ENCODE measurements at regions not wholly inside any gene's neighbourhood (a gene's known extent, or its start where the extent isn't known, plus 50 kb on each side); places are given as distances from the start of the nearest gene placed in this dataset.
"Not testable (repeated sequence)": the region's sequence is repeated elsewhere in the genome, so short reads cannot be mapped to it uniquely, and the experiment has no call there.

DNA sequence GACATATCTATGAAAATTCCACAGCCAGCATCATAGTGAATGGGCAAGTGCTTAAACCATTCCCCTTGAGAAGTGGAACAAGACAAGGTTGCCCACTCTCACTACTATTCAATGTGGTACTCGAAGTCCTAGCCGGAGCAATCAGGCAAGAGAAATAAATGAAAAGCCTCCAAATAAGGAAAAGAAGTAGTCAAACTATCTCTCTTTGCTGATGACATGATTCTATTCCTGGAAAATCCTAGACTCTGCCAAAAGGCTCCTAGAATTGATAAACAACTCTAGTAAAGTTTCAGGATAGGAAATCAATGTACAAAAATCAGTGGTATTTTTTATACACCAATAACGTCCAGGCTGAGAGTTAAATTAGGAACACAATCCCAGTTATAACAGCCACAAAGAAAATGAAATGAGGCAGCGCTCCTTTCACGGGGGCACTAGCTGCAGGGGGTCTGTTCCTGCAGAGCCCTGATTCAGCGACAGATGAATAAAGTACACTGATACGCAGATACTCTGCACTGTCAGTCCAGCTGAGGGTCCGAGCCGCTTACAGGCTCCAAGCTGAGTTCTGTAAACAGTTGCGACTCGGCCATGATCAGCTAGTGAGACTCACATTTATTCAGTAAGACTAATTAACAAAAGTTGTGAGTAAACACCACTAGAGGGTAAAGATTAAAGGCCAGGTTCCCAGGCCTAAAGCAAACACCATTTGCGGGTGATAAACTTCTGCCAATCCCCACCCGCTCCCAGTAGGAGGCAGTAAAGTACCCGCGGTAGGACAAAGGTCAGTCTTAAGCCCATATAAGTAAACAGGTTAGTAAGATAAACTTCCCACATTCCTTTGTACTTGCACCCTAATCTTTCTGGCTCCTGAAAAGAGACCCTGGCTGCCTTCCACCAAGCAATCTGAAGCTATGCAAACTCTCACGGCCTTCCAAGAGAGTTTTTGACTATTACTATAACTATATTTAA is 290.6 kb upstream of the GRID2 start:
- no peak overlapping the region for H3K4me3 ChIP-seq (ENCODE audit: control insufficient read depth in 1 of 2, extremely low read depth in 1 of 2, low read length in 1 of 2)
- Mint-ChIP-seq H3K27ac (no peak overlapping the region), H3K4me1 (no peaks in the 10 kb centered on the region), H3K9me3 (peaks cover 6 to 12% (median 7%) of the 10 kb centered on the region in 3 donors), H3K4me3 (no peak overlapping the region), H3K27me3 (no peaks in the 10 kb centered on the region), H3K36me3 (no peaks in the 10 kb centered on the region)
- 67% methylated on average over 4 of the region's 16 CpGs for whole genome bisulfite sequencing (ENCODE audit: insufficient coverage)
- ChIA-PET CTCF (no interaction called here), POLR2A (no interaction called here)
- H3K36me3 ChIP-seq (ENCODE audit: control insufficient read depth in 2 of 2, extremely low read depth in 1 of 2, insufficient read depth in 1 of 2, low read length in 1 of 2), result no peaks in the 10 kb centered on the region
- no peaks in the 10 kb centered on the region for H3K27me3 ChIP-seq (replicated peaks in 1 of 2; ENCODE audit: control insufficient read depth in 2 of 2, extremely low read depth in 1 of 2, insufficient read depth in 2 of 2, low read length in 1 of 2)
- H3K4me1 ChIP-seq (ENCODE audit: control insufficient read depth in 1 of 2, extremely low read depth in 1 of 2, insufficient read depth in 2 of 2, low read length in 2 of 2), result no peaks in the 10 kb centered on the region
- H3K27ac ChIP-seq (ENCODE audit: low read length), result no peak overlapping the region
- DNase-seq (no peak), ATAC-seq (replicated peaks in 1 of 4) (no peak)
- H3K9me3 ChIP-seq, result no peaks in the 10 kb centered on the region

DNA sequence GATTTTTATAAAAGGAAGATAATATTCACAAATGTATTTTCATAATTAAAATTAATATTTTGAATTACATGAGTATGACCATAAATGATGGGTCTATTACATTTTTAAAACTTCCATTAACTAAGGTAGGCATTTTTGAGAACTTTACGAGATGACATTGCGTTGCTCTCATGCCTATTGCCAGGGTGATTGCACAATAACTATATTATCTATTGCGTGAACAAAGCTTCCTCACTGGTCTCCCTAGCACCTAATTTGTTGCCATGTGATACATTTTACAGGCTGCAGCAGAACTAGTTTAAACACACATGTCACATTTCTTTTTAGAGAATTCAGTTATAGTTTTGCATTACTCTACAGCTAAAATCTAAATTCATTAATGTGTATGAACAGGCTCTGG is 289.7 kb upstream of the GRID2 start:
- WGBS (ENCODE audit: insufficient coverage), result 89% methylated on average over 3 of the region's 3 CpGs
- Mint-ChIP-seq H3K36me3 (no peaks in the 10 kb centered on the region), H3K27me3 (no peaks in the 10 kb centered on the region), H3K9me3 (peaks cover 6 to 12% (median 7%) of the 10 kb centered on the region in 3 donors), H3K4me3 (no peak overlapping the region), H3K4me1 (no peaks in the 10 kb centered on the region), H3K27ac (no peak overlapping the region)
- no peak overlapping the region for H3K27ac ChIP-seq (ENCODE audit: low read length)
- H3K27me3 ChIP-seq (replicated peaks in 1 of 2; ENCODE audit: control insufficient read depth in 2 of 2, extremely low read depth in 1 of 2, insufficient read depth in 2 of 2, low read length in 1 of 2), result no peaks in the 10 kb centered on the region
- no peaks in the 10 kb centered on the region for H3K36me3 ChIP-seq (ENCODE audit: control insufficient read depth in 2 of 2, extremely low read depth in 1 of 2, insufficient read depth in 1 of 2, low read length in 1 of 2)
- DNase-seq (no peak), ATAC-seq (replicated peaks in 1 of 4) (no peak)
- no peaks in the 10 kb centered on the region for H3K4me1 ChIP-seq (ENCODE audit: control insufficient read depth in 1 of 2, extremely low read depth in 1 of 2, insufficient read depth in 2 of 2, low read length in 2 of 2)
- no peak overlapping the region for H3K4me3 ChIP-seq (ENCODE audit: control insufficient read depth in 1 of 2, extremely low read depth in 1 of 2, low read length in 1 of 2)
- ChIA-PET POLR2A (no interaction called here), CTCF (interaction anchor here in 1 of 2 donors (0.6 kb wide), 1 partner anchor 14 kb away, joined by 4 read pairs; no protein-coding TSS in a partner anchor)
- no peaks in the 10 kb centered on the region for H3K9me3 ChIP-seq

DNA sequence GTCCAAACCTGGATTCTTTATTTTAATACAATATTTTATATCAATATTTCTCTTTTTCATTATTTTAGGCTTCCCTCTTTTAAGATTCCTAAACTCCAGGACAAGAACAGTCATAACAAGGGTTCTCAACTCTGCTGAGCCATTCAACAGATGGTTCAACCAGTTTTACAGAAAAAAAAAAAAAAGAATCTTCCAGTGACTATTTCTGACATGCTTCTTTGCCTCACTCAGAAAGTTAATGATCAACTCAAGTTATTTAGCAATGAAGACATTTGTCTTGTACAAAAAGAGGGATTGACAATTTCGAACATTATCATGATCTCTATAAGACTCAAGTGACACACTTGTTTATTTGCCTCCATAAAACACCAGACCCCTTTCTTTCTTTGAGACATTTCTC is 282.6 kb upstream of the GRID2 start:
- Mint-ChIP-seq H3K36me3 (no peaks in the 10 kb centered on the region), H3K4me1 (no peaks in the 10 kb centered on the region), H3K27me3 (no peaks in the 10 kb centered on the region), H3K4me3 (no peak overlapping the region), H3K27ac (no peak overlapping the region), H3K9me3 (peaks cover 4 to 14% (median 5%) of the 10 kb centered on the region in 3 donors)
- Histone ChIP-seq H3K4me3 (ENCODE audit: control insufficient read depth in 1 of 2, extremely low read depth in 1 of 2, low read length in 1 of 2) (no peak overlapping the region), H3K9me3 (no peaks in the 10 kb centered on the region), H3K36me3 (ENCODE audit: control insufficient read depth in 2 of 2, extremely low read depth in 1 of 2, insufficient read depth in 1 of 2, low read length in 1 of 2) (no peaks in the 10 kb centered on the region), H3K4me1 (ENCODE audit: control insufficient read depth in 1 of 2, extremely low read depth in 1 of 2, insufficient read depth in 2 of 2, low read length in 2 of 2) (no peaks in the 10 kb centered on the region), H3K27ac (ENCODE audit: low read length) (no peak overlapping the region), H3K27me3 (replicated peaks in 1 of 2; ENCODE audit: control insufficient read depth in 2 of 2, extremely low read depth in 1 of 2, insufficient read depth in 2 of 2, low read length in 1 of 2) (no peaks in the 10 kb centered on the region)
- no CpG with 5 or more reads among the region's 1 CpG for WGBS (ENCODE audit: insufficient coverage)
- ChIA-PET POLR2A (no interaction called here), CTCF (no interaction called here)
- ATAC-seq (replicated peaks in 1 of 4) (no peak), DNase-seq (no peak)

DNA sequence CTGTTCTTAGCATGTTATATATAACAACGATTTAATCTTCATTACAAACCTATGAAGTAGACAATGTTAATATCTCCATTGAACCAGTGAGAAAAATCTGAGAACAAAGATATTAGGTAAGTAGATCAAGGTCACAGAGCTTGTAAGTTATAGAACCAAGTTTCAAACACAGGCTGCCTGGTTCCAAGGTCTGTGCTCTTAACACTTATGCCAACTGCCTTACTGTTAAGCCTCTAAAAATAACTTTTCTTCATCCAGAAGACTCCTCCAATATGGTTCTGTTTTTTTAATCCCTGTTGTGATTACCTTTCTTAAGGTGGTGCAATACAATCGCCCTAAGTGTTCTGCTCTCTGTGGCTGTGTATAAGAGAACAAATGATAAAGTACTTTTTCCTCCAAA is 282.0 kb upstream of the GRID2 start:
- no peaks in the 10 kb centered on the region for H3K36me3 Mint-ChIP-seq
- H3K27ac Mint-ChIP-seq, result no peak overlapping the region
- no peak for DNase-seq
- no peak overlapping the region for H3K4me3 Mint-ChIP-seq
- H3K4me3 ChIP-seq (ENCODE audit: control insufficient read depth in 1 of 2, extremely low read depth in 1 of 2, low read length in 1 of 2), result no peak overlapping the region
- ChIA-PET POLR2A (no interaction called here), CTCF (no interaction called here)
- no peaks in the 10 kb centered on the region for H3K4me1 Mint-ChIP-seq
- no peaks in the 10 kb centered on the region for H3K27me3 ChIP-seq (replicated peaks in 1 of 2; ENCODE audit: control insufficient read depth in 2 of 2, extremely low read depth in 1 of 2, insufficient read depth in 2 of 2, low read length in 1 of 2)
- H3K27ac ChIP-seq (ENCODE audit: low read length), result no peak overlapping the region
- no peaks in the 10 kb centered on the region for H3K4me1 ChIP-seq (ENCODE audit: control insufficient read depth in 1 of 2, extremely low read depth in 1 of 2, insufficient read depth in 2 of 2, low read length in 2 of 2)
- no CpG with 5 or more reads among the region's 2 CpGs for whole genome bisulfite sequencing (ENCODE audit: insufficient coverage)
- no peaks in the 10 kb centered on the region for H3K9me3 ChIP-seq
- H3K9me3 Mint-ChIP-seq, result peaks cover 4 to 16% (median 5%) of the 10 kb centered on the region in 3 donors
- H3K27me3 Mint-ChIP-seq, result no peaks in the 10 kb centered on the region
- ATAC-seq (replicated peaks in 1 of 4), result no peak
- no peaks in the 10 kb centered on the region for H3K36me3 ChIP-seq (ENCODE audit: control insufficient read depth in 2 of 2, extremely low read depth in 1 of 2, insufficient read depth in 1 of 2, low read length in 1 of 2)

DNA sequence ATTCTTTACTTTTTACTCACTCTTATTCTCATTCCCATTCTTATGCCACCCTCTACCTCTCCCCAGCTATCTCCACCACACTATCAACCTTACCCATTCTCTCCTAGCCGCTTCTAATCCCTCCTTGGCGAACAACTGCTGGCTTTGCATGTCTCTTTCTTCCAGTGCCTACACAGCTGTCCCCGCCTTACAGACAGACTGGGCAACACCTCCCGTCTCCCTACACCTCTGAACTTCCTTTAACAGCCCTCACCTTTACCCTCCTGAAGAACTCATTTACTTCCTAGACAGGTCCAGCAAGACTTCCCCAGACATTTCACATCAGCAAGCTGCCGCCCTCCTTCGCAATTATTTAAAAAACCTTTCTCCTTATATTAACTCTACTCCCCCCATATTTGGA is 274.9 kb upstream of the GRID2 start:
- H3K36me3 Mint-ChIP-seq; ATAC-seq (replicated peaks in 1 of 4); H3K9me3 ChIP-seq; H3K4me1 Mint-ChIP-seq; H3K27ac ChIP-seq (ENCODE audit: low read length); H3K27ac Mint-ChIP-seq; H3K4me3 ChIP-seq (ENCODE audit: control insufficient read depth in 1 of 2, extremely low read depth in 1 of 2, low read length in 1 of 2); H3K4me1 ChIP-seq (ENCODE audit: control insufficient read depth in 1 of 2, extremely low read depth in 1 of 2, insufficient read depth in 2 of 2, low read length in 2 of 2); H3K9me3 Mint-ChIP-seq; H3K36me3 ChIP-seq (ENCODE audit: control insufficient read depth in 2 of 2, extremely low read depth in 1 of 2, insufficient read depth in 1 of 2, low read length in 1 of 2); H3K27me3 Mint-ChIP-seq; H3K4me3 Mint-ChIP-seq; DNase-seq; CTCF ChIA-PET; POLR2A ChIA-PET; H3K27me3 ChIP-seq (replicated peaks in 1 of 2; ENCODE audit: control insufficient read depth in 2 of 2, extremely low read depth in 1 of 2, insufficient read depth in 2 of 2, low read length in 1 of 2): not testable (repeated sequence)
- WGBS (ENCODE audit: insufficient coverage), result 85% methylated on average over 5 of the region's 6 CpGs

DNA sequence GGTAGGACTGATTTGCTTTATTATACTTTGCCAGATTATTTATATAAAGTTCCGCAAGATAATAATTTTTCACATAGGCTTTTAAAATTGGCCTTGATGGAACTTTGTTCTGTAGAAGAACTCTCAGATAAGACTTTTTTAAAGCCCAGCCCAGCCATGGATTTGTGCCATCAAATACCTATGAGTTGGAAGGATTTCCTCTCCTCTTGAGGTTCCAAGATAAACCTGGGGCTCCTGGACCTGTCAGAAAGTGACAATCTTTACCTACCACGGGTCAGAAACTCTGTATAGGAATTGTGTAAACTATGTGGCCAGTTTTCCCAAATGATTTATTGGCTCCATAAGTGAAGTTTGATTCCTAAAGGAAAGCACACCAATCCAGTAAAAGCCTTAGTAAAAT is 271.9 kb upstream of the GRID2 start:
- peaks cover 0 to 6% (median 0%) of the 10 kb centered on the region in 3 donors for H3K9me3 Mint-ChIP-seq
- ChIA-PET CTCF (no interaction called here), POLR2A (no interaction called here)
- DNase-seq (no peak), ATAC-seq (replicated peaks in 1 of 4) (no peak)
- H3K27ac Mint-ChIP-seq, result no peak overlapping the region
- Histone ChIP-seq H3K36me3 (ENCODE audit: control insufficient read depth in 2 of 2, extremely low read depth in 1 of 2, insufficient read depth in 1 of 2, low read length in 1 of 2) (no peaks in the 10 kb centered on the region), H3K9me3 (no peaks in the 10 kb centered on the region), H3K4me3 (ENCODE audit: control insufficient read depth in 1 of 2, extremely low read depth in 1 of 2, low read length in 1 of 2) (no peak overlapping the region), H3K4me1 (ENCODE audit: control insufficient read depth in 1 of 2, extremely low read depth in 1 of 2, insufficient read depth in 2 of 2, low read length in 2 of 2) (no peaks in the 10 kb centered on the region), H3K27me3 (replicated peaks in 1 of 2; ENCODE audit: control insufficient read depth in 2 of 2, extremely low read depth in 1 of 2, insufficient read depth in 2 of 2, low read length in 1 of 2) (no peaks in the 10 kb centered on the region), H3K27ac (ENCODE audit: low read length) (no peak overlapping the region)
- no CpG with 5 or more reads among the region's 2 CpGs for WGBS (ENCODE audit: insufficient coverage)
- no peaks in the 10 kb centered on the region for H3K27me3 Mint-ChIP-seq
- no peak overlapping the region for H3K4me3 Mint-ChIP-seq
- no peaks in the 10 kb centered on the region for H3K36me3 Mint-ChIP-seq
- no peaks in the 10 kb centered on the region for H3K4me1 Mint-ChIP-seq

Data from T-cell (primary cell).